ENCODE measurements at regions not wholly inside any gene's neighbourhood (a gene's known extent, or its start where the extent isn't known, plus 50 kb on each side); places are given as distances from the start of the nearest gene placed in this dataset.
A peak's percentile ranks its signal among the peaks of the same experiment; 100 is the strongest.

DNA sequence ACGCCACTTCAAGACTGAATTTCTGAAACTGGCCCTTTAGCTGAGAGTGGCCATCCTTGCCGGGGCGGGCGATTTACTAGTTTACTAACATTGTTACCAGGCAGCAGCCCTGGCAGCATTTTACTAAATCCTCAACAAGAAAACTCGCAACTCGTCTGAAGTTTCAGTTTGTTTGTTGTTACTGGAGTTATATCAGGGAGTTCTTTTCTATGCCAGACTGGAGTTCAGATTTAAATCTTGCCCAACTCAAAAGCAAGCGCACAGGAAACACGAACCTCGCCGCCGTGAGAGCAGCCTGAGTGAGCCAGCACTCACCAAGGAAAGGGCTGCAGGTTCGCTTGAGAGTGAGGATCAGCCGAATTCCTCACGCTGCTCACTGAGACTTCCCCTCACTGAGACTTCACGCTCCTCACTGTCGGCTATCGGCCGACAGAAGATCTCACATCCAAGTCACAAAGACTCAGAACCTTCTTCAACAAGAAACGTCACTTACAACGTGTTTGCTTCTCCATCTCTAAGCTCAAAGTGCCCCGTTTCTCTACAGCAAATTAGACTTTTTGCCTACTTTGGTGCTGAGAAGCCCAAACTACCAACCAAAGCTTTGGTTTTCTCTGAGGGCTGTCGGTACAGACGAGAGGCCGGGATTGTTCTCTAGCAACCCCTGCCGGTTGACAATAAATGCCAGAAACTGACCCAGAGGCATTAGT, 78.9 kb downstream of the OLIG3 start:
- Histone ChIP-seq H3K27me3 (ENCODE audit: control insufficient read depth, insufficient read depth, low read length, poor library complexity, severe bottlenecking) (no peaks in the 10 kb centered on the region), H3K36me3 (ENCODE audit: control insufficient read depth, insufficient read depth, low read length) (no peaks in the 10 kb centered on the region), H3K4me1 (ENCODE audit: control insufficient read depth, insufficient read depth, low read length) (peaks cover 32% of the 10 kb centered on the region), H3K9me3 (ENCODE audit: control insufficient read depth, low read length) (no peaks in the 10 kb centered on the region), H3K27ac (ENCODE audit: insufficient read depth, low read depth, low read length, poor library complexity, severe bottlenecking) (peak overlapping the region; percentile 70), H3K4me3 (ENCODE audit: insufficient read depth, low read depth, low read length) (peak overlapping the region; percentile 24)
- 15 to 19% methylated on average over 25 of the region's 25 CpGs for WGBS, 2 experiments

DNA sequence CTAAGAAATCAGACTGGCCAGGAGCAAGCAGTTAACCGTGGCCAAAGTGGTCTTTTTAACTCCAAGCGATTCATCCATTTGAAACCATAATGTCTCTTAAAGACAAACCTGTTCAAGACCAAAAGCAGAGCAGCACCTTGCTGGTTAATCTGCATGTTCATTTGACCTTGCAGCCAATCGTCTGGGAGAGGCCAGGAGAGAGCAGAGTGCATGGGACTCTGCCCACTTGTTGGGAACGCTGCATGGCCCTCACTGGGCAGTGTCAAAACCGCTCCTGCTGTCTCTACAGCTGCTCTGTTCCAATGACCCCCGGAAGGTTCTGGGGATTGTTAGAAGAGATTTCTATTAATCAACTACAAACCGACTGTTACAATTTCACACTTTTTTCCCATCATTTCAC, 79.6 kb downstream of the OLIG3 start:
- no peaks in the 10 kb centered on the region for H3K9me3 ChIP-seq (ENCODE audit: control insufficient read depth, low read length)

DNA sequence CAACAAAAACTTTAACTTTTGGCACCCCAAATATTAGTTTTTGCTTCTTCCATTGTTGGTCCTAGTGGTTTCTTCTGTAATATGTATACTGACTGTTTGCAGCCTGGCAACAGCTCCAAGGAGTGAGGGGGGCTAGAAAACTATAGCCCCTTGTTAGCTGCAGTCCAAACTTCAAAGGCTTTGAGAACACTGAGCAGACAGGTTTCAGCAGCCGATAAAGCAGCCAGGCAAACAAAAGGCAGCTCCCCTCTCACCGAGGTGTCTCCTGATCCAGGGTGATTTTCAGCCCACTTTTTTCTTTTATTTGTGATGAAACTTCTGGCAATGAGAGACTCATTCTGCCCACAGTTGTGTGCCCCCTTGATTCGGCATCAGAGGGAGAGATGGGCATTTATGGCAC, 80.7 kb downstream of the OLIG3 start:
- 35 to 37% methylated on average over 3 of the region's 3 CpGs for WGBS, 2 experiments
- no peaks in the 10 kb centered on the region for H3K9me3 ChIP-seq (ENCODE audit: control insufficient read depth, low read length)
- peak overlapping the region; percentile 39 for H3K27ac ChIP-seq (ENCODE audit: insufficient read depth, low read depth, low read length, poor library complexity, severe bottlenecking)
- no peak overlapping the region for H3K4me3 ChIP-seq (ENCODE audit: insufficient read depth, low read depth, low read length)
- H3K36me3 ChIP-seq (ENCODE audit: control insufficient read depth, insufficient read depth, low read length) = no peaks in the 10 kb centered on the region
- no peaks in the 10 kb centered on the region for H3K27me3 ChIP-seq (ENCODE audit: control insufficient read depth, insufficient read depth, low read length, poor library complexity, severe bottlenecking)
- peaks cover 32% of the 10 kb centered on the region for H3K4me1 ChIP-seq (ENCODE audit: control insufficient read depth, insufficient read depth, low read length)

More for the DNA sequence above, 79.6 kb downstream of the OLIG3 start:
- Histone ChIP-seq H3K4me1 (ENCODE audit: control insufficient read depth, insufficient read depth, low read length) (peaks cover 32% of the 10 kb centered on the region), H3K4me3 (ENCODE audit: insufficient read depth, low read depth, low read length) (no peak overlapping the region), H3K27me3 (ENCODE audit: control insufficient read depth, insufficient read depth, low read length, poor library complexity, severe bottlenecking) (no peaks in the 10 kb centered on the region), H3K36me3 (ENCODE audit: control insufficient read depth, insufficient read depth, low read length) (no peaks in the 10 kb centered on the region), H3K27ac (ENCODE audit: insufficient read depth, low read depth, low read length, poor library complexity, severe bottlenecking) (no peak overlapping the region)
- 59 to 65% methylated on average over 7 of the region's 7 CpGs for WGBS, 2 experiments

DNA sequence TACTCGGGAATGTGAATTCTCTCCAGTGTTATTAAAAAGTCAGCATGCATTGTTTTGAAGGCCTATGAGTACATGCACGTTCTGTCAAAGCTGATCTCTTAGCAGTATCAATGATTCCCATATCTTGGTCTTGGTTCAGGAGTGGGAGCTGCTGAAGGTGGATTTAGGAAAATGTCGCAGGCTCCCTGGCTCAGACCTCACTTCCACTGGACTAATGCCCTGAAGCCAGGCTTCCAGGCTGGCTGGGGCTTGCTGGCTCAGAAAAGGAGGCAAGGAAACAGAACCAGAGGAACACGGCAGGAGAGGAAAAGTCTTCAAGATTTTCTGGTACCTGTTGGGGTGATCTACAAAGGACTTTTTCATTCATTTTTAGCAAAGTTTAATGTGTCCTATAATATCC, 81.6 kb downstream of the OLIG3 start:
- no peak overlapping the region for H3K27ac ChIP-seq (ENCODE audit: insufficient read depth, low read depth, low read length, poor library complexity, severe bottlenecking)
- H3K27me3 ChIP-seq (ENCODE audit: control insufficient read depth, insufficient read depth, low read length, poor library complexity, severe bottlenecking) = no peaks in the 10 kb centered on the region
- H3K4me3 ChIP-seq (ENCODE audit: insufficient read depth, low read depth, low read length) = no peak overlapping the region
- WGBS, 2 experiments = 73 to 74% methylated on average over 4 of the region's 4 CpGs
- H3K9me3 ChIP-seq (ENCODE audit: control insufficient read depth, low read length) = no peaks in the 10 kb centered on the region
- H3K36me3 ChIP-seq (ENCODE audit: control insufficient read depth, insufficient read depth, low read length) = no peaks in the 10 kb centered on the region
- peaks cover 32% of the 10 kb centered on the region for H3K4me1 ChIP-seq (ENCODE audit: control insufficient read depth, insufficient read depth, low read length)

DNA sequence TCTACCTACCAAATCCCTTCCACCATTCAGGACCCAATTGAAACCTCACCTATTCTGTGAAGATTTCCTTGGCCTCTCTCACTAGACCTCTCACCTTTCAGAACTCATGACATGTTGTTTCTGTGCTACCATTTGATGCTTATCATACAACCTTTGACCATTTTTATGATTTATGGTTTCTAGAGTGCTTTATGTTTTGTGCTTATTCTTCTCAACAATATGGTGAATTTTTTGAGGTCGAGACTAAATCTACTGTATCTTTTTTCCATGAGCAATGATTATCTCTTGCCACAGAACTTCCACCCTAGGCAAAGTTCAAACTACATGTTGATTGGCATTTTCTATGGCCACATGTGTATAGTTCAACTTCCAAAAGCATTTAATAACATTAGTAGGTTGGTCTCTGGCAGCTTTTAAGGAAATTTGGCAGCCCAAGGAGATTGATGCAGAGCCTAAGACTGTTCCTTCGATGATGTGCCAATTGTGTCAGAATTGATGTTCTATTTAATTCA, 84.9 kb downstream of the OLIG3 start:
- Histone ChIP-seq H3K9me3 (ENCODE audit: control insufficient read depth, low read length) (no peaks in the 10 kb centered on the region), H3K36me3 (ENCODE audit: control insufficient read depth, insufficient read depth, low read length) (no peaks in the 10 kb centered on the region), H3K4me1 (ENCODE audit: control insufficient read depth, insufficient read depth, low read length) (peaks cover 10% of the 10 kb centered on the region), H3K27ac (ENCODE audit: insufficient read depth, low read depth, low read length, poor library complexity, severe bottlenecking) (no peak overlapping the region), H3K4me3 (ENCODE audit: insufficient read depth, low read depth, low read length) (no peak overlapping the region), H3K27me3 (ENCODE audit: control insufficient read depth, insufficient read depth, low read length, poor library complexity, severe bottlenecking) (no peaks in the 10 kb centered on the region)
- WGBS, 2 experiments = 94 to 100% methylated on average over 2 of the region's 2 CpGs

DNA sequence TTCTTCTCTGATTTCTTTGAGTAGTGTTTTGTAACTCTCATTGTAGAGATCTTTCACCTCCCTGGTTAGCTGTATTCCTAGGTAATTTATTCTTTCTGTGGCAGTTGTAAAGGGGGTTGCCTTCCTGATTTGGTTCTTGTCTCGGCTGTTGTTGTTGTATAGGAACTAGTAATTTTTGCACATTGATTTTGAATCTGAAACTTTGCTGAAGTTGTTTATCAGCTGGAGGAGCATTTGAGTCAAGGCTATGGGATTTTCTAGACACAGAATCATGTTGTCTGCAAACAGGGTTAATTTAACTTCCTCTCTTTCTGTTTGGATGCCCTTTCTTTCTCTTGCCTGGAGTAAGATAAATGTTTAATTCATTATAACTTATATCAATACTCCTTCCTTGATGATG, 86.4 kb downstream of the OLIG3 start:
- H3K27ac ChIP-seq (ENCODE audit: insufficient read depth, low read depth, low read length, poor library complexity, severe bottlenecking) = no peak overlapping the region
- H3K27me3 ChIP-seq (ENCODE audit: control insufficient read depth, insufficient read depth, low read length, poor library complexity, severe bottlenecking) = no peaks in the 10 kb centered on the region
- no peaks in the 10 kb centered on the region for H3K4me1 ChIP-seq (ENCODE audit: control insufficient read depth, insufficient read depth, low read length)
- H3K4me3 ChIP-seq (ENCODE audit: insufficient read depth, low read depth, low read length) = no peak overlapping the region
- H3K9me3 ChIP-seq (ENCODE audit: control insufficient read depth, low read length) = no peaks in the 10 kb centered on the region
- H3K36me3 ChIP-seq (ENCODE audit: control insufficient read depth, insufficient read depth, low read length) = no peaks in the 10 kb centered on the region
- WGBS, 2 experiments = 87 to 90% methylated on average over 1 of the region's 1 CpG

DNA sequence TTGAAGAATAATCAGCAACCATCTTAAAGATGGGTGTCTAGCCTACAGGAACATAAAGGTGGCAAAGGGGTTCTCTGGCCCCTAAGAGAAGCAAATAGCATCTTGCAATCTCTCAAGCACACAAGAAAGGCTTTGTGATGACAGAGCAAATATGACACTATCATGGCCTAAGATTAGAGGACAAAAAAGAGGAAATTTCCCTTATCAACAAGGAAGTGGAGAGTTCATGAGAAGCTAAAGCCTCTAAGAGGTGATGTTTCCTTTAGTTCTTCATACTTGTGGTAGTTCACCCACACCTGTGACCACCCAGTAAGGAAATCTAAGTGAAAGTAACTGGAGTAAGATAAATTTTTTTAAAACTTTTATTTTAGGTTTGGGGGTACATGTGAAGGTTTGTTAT, 88.4 kb downstream of the OLIG3 start:
- Histone ChIP-seq H3K27me3 (ENCODE audit: control insufficient read depth, insufficient read depth, low read length, poor library complexity, severe bottlenecking) (no peaks in the 10 kb centered on the region), H3K36me3 (ENCODE audit: control insufficient read depth, insufficient read depth, low read length) (no peaks in the 10 kb centered on the region), H3K27ac (ENCODE audit: insufficient read depth, low read depth, low read length, poor library complexity, severe bottlenecking) (no peak overlapping the region), H3K4me3 (ENCODE audit: insufficient read depth, low read depth, low read length) (no peak overlapping the region), H3K9me3 (ENCODE audit: control insufficient read depth, low read length) (no peaks in the 10 kb centered on the region), H3K4me1 (ENCODE audit: control insufficient read depth, insufficient read depth, low read length) (no peaks in the 10 kb centered on the region)

DNA sequence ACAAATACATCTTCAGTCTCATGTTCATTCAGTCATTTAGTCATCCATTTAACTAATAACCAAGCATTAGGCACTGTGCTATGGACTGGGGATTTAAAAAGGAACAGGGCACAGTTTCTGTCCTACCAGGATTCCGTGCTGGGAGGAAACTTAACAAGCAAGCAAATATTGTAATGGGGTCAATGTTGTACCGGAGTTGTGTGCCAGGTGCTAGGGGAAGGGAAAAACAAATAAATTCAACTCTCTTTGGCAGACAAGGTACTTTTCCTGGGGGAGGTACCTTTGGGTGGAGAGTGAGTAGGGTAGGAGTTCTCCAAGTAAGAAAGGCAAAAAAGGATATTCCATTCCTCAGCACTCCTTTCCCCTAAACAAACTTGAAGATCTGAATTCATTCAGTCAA, 90.3 kb downstream of the OLIG3 start:
- Histone ChIP-seq H3K27ac (ENCODE audit: insufficient read depth, low read depth, low read length, poor library complexity, severe bottlenecking) (no peak overlapping the region), H3K9me3 (ENCODE audit: control insufficient read depth, low read length) (no peaks in the 10 kb centered on the region), H3K4me3 (ENCODE audit: insufficient read depth, low read depth, low read length) (no peak overlapping the region), H3K27me3 (ENCODE audit: control insufficient read depth, insufficient read depth, low read length, poor library complexity, severe bottlenecking) (no peaks in the 10 kb centered on the region), H3K36me3 (ENCODE audit: control insufficient read depth, insufficient read depth, low read length) (no peaks in the 10 kb centered on the region), H3K4me1 (ENCODE audit: control insufficient read depth, insufficient read depth, low read length) (no peaks in the 10 kb centered on the region)
- 91 to 98% methylated on average over 2 of the region's 2 CpGs for WGBS, 2 experiments

DNA sequence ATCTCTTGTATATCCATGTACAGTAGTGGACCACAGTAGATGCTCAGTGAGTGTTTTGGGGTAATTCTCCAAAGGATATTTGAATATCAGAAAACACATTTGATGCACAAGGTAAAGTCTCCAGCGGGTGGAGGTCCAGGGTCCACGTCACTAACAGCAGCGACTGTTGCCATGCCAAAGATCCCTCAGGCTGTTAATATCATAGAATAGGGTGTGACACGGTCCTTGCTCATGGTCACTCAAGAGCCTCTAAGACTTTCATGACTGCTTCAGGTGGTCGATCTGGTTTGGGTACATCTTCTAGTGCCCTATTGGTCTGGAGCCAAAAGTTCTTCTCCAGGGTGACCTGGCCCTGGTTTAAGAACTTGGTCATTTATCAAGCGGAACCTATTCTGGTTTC, 90.8 kb downstream of the OLIG3 start:
- H3K27ac ChIP-seq (ENCODE audit: insufficient read depth, low read depth, low read length, poor library complexity, severe bottlenecking) = no peak overlapping the region
- H3K9me3 ChIP-seq (ENCODE audit: control insufficient read depth, low read length) = no peaks in the 10 kb centered on the region
- no peaks in the 10 kb centered on the region for H3K36me3 ChIP-seq (ENCODE audit: control insufficient read depth, insufficient read depth, low read length)
- 95% methylated on average over 6 of the region's 6 CpGs for WGBS, 2 experiments
- no peak overlapping the region for H3K4me3 ChIP-seq (ENCODE audit: insufficient read depth, low read depth, low read length)
- H3K4me1 ChIP-seq (ENCODE audit: control insufficient read depth, insufficient read depth, low read length) = no peaks in the 10 kb centered on the region
- no peaks in the 10 kb centered on the region for H3K27me3 ChIP-seq (ENCODE audit: control insufficient read depth, insufficient read depth, low read length, poor library complexity, severe bottlenecking)

DNA sequence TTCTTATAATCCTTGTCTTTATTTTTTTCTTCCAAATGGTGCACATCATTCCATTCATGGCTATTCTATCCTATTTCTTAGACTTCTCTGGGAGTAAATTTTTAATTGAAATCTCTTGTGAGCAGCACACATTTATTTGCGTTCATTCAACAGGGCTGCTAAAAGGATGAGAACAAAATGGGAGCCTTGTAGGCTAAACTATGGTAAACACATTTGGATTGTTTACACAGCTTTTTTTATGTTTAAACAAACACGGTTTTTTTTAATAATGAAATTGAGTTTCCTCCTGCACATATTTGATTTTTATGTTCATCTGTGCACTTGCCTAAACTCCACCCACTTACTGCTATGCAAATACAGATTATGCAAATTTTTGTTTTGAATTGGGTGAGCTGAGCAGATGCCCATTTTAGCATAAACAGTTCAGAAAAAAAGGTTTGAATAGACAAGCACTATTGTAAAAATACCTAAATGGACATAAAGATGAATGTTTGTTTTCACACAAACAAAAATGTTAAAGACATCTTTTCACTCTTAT, 92.0 kb downstream of the OLIG3 start:
- Histone ChIP-seq H3K27ac (ENCODE audit: insufficient read depth, low read depth, low read length, poor library complexity, severe bottlenecking) (no peak overlapping the region), H3K27me3 (ENCODE audit: control insufficient read depth, insufficient read depth, low read length, poor library complexity, severe bottlenecking) (no peaks in the 10 kb centered on the region), H3K9me3 (ENCODE audit: control insufficient read depth, low read length) (no peaks in the 10 kb centered on the region), H3K36me3 (ENCODE audit: control insufficient read depth, insufficient read depth, low read length) (no peaks in the 10 kb centered on the region), H3K4me1 (ENCODE audit: control insufficient read depth, insufficient read depth, low read length) (no peaks in the 10 kb centered on the region), H3K4me3 (ENCODE audit: insufficient read depth, low read depth, low read length) (no peak overlapping the region)
- WGBS, 2 experiments = 84 to 90% methylated on average over 2 of the region's 2 CpGs
